ENCODE measurements at regions not wholly inside any gene's neighbourhood (a gene's known extent, or its start where the extent isn't known, plus 50 kb on each side); places are given as distances from the start of the nearest gene placed in this dataset.

GRCh38 chr13:76231522-76232167 lies 595.5 kb downstream of the LMO7 start:
- TF ChIP-seq POLR2A (IDR thresholded peaks at IDR 0.05; ENCODE audit: extremely low read depth, insufficient read length) (no peak), MYC (IDR thresholded peaks at IDR 0.05; ENCODE audit: low read depth, low read length) (no peak)
- TF ChIP-seq, protein P1, sequence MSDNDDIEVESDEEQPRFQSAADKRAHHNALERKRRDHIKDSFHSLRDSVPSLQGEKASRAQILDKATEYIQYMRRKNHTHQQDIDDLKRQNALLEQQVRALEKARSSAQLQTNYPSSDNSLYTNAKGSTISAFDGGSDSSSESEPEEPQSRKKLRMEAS (IDR thresholded peaks at IDR 0.05; ENCODE audit: low read depth, low read length), result no peak
- TF ChIP-seq, protein P2, sequence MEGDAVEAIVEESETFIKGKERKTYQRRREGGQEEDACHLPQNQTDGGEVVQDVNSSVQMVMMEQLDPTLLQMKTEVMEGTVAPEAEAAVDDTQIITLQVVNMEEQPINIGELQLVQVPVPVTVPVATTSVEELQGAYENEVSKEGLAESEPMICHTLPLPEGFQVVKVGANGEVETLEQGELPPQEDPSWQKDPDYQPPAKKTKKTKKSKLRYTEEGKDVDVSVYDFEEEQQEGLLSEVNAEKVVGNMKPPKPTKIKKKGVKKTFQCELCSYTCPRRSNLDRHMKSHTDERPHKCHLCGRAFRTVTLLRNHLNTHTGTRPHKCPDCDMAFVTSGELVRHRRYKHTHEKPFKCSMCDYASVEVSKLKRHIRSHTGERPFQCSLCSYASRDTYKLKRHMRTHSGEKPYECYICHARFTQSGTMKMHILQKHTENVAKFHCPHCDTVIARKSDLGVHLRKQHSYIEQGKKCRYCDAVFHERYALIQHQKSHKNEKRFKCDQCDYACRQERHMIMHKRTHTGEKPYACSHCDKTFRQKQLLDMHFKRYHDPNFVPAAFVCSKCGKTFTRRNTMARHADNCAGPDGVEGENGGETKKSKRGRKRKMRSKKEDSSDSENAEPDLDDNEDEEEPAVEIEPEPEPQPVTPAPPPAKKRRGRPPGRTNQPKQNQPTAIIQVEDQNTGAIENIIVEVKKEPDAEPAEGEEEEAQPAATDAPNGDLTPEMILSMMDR (IDR thresholded peaks at IDR 0.05; ENCODE audit: low read depth, low read length), result no peak

GRCh38 chr13:76229281-76229680 lies 593.2 kb downstream of the LMO7 start:
- TF ChIP-seq POLR2A (IDR thresholded peaks at IDR 0.05; ENCODE audit: extremely low read depth, insufficient read length), result no peak
- TF ChIP-seq, protein P1 (IDR thresholded peaks at IDR 0.05; ENCODE audit: low read depth, low read length), result no peak
- no peak overlapping the region for H3K4me3 ChIP-seq (ENCODE audit: low read depth, low read length)
- no peak for DNase-seq (ENCODE audit: low read depth)

More at GRCh38 chr13:76231522-76232167, 595.5 kb downstream of the LMO7 start:
- DNase-seq (ENCODE audit: low read depth), result no peak
- no peak overlapping the region for H3K4me3 ChIP-seq (ENCODE audit: low read depth, low read length)

DNA sequence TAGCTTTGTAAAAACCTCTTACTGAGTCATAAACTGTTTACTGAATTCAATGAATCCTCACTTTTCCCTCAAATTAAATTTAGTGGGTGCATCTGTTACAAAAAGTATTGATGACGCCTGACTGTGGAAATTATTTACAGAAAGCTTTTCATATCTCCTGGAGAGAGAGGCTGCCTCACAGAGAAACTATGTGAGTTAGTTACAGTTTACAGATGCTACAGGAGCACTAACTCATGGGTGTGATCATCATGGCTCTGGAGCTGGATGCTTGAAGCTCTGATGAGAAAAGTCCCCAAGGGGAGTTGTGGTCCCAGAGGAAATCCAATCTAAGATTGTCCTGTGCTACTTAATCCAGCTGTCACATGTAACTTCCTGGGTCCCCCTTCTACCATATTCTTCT lies 590.8 kb downstream of the LMO7 start:
- H3K4me3 ChIP-seq (ENCODE audit: low read depth, low read length), result no peak overlapping the region
- no peak for DNase-seq (ENCODE audit: low read depth)
- TF ChIP-seq POLR2A (IDR thresholded peaks at IDR 0.05; ENCODE audit: extremely low read depth, insufficient read length), result no peak
- TF ChIP-seq, protein P1 (IDR thresholded peaks at IDR 0.05; ENCODE audit: low read depth, low read length), result no peak
- TF ChIP-seq, protein P2 (IDR thresholded peaks at IDR 0.05; ENCODE audit: low read depth, low read length), result no peak
- no peak for TF ChIP-seq MYC (IDR thresholded peaks at IDR 0.05; ENCODE audit: low read depth, low read length)

DNA sequence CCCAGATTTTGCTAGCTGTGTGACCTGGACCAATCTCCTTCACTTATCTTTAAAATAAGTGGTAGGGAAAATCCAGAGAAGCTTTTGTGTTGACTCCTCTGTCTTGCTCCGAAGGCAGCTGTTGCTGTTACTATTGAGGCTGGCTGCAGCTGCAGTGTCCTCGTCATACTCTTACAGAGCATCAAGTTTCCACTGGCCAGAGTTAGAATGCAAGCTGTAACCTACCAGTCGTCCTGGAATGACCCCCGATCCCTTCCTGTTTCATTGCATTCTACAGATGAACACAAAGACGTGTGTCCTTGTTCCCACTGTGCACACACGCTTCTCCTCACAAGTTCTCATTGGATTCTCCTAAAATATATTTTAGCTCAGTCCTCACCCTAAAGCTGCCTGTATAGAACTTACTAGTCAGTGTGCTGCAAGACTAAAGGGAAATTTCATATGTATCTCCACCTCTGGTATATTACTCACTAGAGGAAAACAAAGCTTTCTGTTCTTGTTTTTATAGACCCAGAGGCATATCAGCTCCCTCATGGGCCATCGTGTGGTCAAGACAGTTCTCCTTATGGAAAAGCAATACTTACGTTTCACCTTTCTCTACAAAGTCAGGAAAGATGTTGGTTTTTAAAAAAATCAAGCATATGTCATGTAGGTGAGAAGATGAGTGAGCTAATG lies 589.8 kb downstream of the LMO7 start:
- no peak for DNase-seq (ENCODE audit: low read depth)
- TF ChIP-seq MYC (IDR thresholded peaks at IDR 0.05; ENCODE audit: low read depth, low read length), result no peak
- TF ChIP-seq POLR2A (IDR thresholded peaks at IDR 0.05; ENCODE audit: extremely low read depth, insufficient read length), result no peak
- TF ChIP-seq, protein P1 (IDR thresholded peaks at IDR 0.05; ENCODE audit: low read depth, low read length), result no peak
- TF ChIP-seq, protein P2 (IDR thresholded peaks at IDR 0.05; ENCODE audit: low read depth, low read length), result no peak
- no peak overlapping the region for H3K4me3 ChIP-seq (ENCODE audit: low read depth, low read length)

GRCh38 chr13:76223999-76224398 lies 587.9 kb downstream of the LMO7 start:
- DNase-seq (ENCODE audit: low read depth), result no peak
- no peak overlapping the region for H3K4me3 ChIP-seq (ENCODE audit: low read depth, low read length)
- TF ChIP-seq, protein P2 (IDR thresholded peaks at IDR 0.05; ENCODE audit: low read depth, low read length), result no peak
- TF ChIP-seq MYC (IDR thresholded peaks at IDR 0.05; ENCODE audit: low read depth, low read length), result no peak
- TF ChIP-seq POLR2A (IDR thresholded peaks at IDR 0.05; ENCODE audit: extremely low read depth, insufficient read length), result no peak
- TF ChIP-seq, protein P1 (IDR thresholded peaks at IDR 0.05; ENCODE audit: low read depth, low read length), result no peak

GRCh38 chr13:76223565-76223964 lies 587.4 kb downstream of the LMO7 start:
- no peak overlapping the region for H3K4me3 ChIP-seq (ENCODE audit: low read depth, low read length)
- no peak for DNase-seq (ENCODE audit: low read depth)
- TF ChIP-seq MYC (IDR thresholded peaks at IDR 0.05; ENCODE audit: low read depth, low read length) (no peak), POLR2A (IDR thresholded peaks at IDR 0.05; ENCODE audit: extremely low read depth, insufficient read length) (no peak)
- TF ChIP-seq, protein P2 (IDR thresholded peaks at IDR 0.05; ENCODE audit: low read depth, low read length), result no peak
- TF ChIP-seq, protein P1 (IDR thresholded peaks at IDR 0.05; ENCODE audit: low read depth, low read length), result no peak
